ENCODE measurements at regions not wholly inside any gene's neighbourhood (a gene's known extent, or its start where the extent isn't known, plus 50 kb on each side); places are given as distances from the start of the nearest gene placed in this dataset.

DNA sequence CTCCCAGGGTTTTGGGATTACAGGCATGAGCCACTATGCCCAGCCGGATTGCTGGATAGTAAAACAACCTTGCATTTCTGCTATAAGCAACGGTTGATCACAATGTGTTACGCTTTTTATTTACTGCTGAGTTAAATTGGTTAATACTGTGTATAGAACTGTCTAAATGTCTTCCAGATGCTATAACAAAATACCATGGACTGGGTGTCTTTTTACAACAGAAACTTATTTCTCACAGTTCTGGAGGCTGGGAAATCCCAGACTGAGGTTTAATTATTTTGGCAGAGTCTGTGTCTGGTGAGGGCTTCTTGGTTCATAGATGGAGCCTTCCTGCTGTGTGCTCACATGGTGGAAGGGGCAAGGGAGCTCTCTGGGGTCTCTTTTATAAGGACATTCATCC is 65.5 kb downstream of the ING1 start:
- TF ChIP-seq, protein P1, sequence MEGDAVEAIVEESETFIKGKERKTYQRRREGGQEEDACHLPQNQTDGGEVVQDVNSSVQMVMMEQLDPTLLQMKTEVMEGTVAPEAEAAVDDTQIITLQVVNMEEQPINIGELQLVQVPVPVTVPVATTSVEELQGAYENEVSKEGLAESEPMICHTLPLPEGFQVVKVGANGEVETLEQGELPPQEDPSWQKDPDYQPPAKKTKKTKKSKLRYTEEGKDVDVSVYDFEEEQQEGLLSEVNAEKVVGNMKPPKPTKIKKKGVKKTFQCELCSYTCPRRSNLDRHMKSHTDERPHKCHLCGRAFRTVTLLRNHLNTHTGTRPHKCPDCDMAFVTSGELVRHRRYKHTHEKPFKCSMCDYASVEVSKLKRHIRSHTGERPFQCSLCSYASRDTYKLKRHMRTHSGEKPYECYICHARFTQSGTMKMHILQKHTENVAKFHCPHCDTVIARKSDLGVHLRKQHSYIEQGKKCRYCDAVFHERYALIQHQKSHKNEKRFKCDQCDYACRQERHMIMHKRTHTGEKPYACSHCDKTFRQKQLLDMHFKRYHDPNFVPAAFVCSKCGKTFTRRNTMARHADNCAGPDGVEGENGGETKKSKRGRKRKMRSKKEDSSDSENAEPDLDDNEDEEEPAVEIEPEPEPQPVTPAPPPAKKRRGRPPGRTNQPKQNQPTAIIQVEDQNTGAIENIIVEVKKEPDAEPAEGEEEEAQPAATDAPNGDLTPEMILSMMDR (IDR thresholded peaks at IDR 0.05 in 4 of 5, conservative IDR thresholded peaks at IDR 0.05 in 1 of 5), result no peak
- no peak for TF ChIP-seq POLR2A (IDR thresholded peaks at IDR 0.05)

Data from gastrocnemius medialis (tissue), 4 donors.